ENCODE measurements at regions not wholly inside any gene's neighbourhood (a gene's known extent, or its start where the extent isn't known, plus 50 kb on each side); places are given as distances from the start of the nearest gene placed in this dataset.

GRCh38 chr14:40684328-40684727 is 922.3 kb upstream of the LRFN5 start:
- TF ChIP-seq YY1 (IDR thresholded peaks at IDR 0.05; ENCODE audit: insufficient read depth, insufficient read length) (no peak), ZNF274 (IDR thresholded peaks at IDR 0.05; ENCODE audit: low read depth, low read length) (no peak)
